Brain microvascular endothelial cell (primary cell): ENCODE measurements at regions not wholly inside any gene's neighbourhood (a gene's known extent, or its start where the extent isn't known, plus 50 kb on each side); places are given as distances from the start of the nearest gene placed in this dataset.

Experiments
- DNase-seq: peaks from one replicate; pipeline ENCODE4 v3.0.0-alpha.2; 2020
- H3K27ac ChIP-seq: fragments of 250-450 bp; sonication (Bioruptor Pico); 2 replicates; pipeline ENCODE4 v1.5.1; 2020; ENCODE audit warnings: mild to moderate bottlenecking, moderate library complexity
- H3K27me3 ChIP-seq: fragments of 250-450 bp; sonication (Bioruptor Pico); replicated peaks from 2 replicates; pipeline ENCODE4 v1.5.1; 2020; ENCODE audit warnings: mild to moderate bottlenecking
- H3K36me3 ChIP-seq: fragments of 250-450 bp; sonication (Bioruptor Pico); replicated peaks from 2 replicates; pipeline ENCODE4 v1.5.1; 2020; ENCODE audit warnings: mild to moderate bottlenecking
- H3K4me3 ChIP-seq: 2 replicates; pipeline ENCODE4 v1.5.1; 2011; ENCODE audit warnings: low read depth, mild to moderate bottlenecking, control low read depth, low read length, moderate library complexity
- in situ Hi-C: cut with HindIII; loops from 2 replicates; pipeline ENCODE4 v1.10.0; 2017; ENCODE audit warnings: low sequenced_read_pairs, low pct_ligation_motif_present
- TF ChIP-seq, protein P1 (sequence below): IDR thresholded peaks from 2 replicates; pipeline ENCODE4 v1.5.1; 2011; ENCODE audit warnings: low read depth, mild to moderate bottlenecking, moderate library complexity, low read length, control low read depth, inconsistent platforms; ENCODE audit errors: missing control alignments

DNA sequence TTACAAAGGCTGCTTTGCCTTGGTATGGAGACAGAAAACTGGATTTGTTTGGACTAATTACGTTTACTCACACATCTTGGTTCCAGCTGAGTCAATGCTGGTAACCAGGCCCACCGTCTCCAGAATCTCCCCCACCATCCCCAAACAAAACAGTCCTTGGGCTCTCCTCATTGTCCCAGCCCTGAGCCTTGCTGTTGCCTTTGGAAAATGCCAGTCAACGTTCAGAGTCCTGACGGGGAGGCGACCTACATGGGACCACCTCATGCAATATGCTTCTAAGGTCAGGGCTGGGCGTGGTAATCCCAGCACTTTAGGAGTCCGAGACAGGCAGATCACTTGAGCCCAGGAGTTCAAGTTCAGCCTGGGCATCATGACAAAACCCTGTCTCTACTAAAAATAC is 85.2 kb upstream of the IQSEC1 start:
- DNase-seq: no peak
- Histone ChIP-seq H3K27me3 (no peaks in the 10 kb centered on the region), H3K4me3 (no peak overlapping the region), H3K27ac (no peak overlapping the region), H3K36me3 (no peaks in the 10 kb centered on the region)
- in situ Hi-C loops: no loop called here
- TF ChIP-seq, protein P1, sequence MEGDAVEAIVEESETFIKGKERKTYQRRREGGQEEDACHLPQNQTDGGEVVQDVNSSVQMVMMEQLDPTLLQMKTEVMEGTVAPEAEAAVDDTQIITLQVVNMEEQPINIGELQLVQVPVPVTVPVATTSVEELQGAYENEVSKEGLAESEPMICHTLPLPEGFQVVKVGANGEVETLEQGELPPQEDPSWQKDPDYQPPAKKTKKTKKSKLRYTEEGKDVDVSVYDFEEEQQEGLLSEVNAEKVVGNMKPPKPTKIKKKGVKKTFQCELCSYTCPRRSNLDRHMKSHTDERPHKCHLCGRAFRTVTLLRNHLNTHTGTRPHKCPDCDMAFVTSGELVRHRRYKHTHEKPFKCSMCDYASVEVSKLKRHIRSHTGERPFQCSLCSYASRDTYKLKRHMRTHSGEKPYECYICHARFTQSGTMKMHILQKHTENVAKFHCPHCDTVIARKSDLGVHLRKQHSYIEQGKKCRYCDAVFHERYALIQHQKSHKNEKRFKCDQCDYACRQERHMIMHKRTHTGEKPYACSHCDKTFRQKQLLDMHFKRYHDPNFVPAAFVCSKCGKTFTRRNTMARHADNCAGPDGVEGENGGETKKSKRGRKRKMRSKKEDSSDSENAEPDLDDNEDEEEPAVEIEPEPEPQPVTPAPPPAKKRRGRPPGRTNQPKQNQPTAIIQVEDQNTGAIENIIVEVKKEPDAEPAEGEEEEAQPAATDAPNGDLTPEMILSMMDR: no peak

DNA sequence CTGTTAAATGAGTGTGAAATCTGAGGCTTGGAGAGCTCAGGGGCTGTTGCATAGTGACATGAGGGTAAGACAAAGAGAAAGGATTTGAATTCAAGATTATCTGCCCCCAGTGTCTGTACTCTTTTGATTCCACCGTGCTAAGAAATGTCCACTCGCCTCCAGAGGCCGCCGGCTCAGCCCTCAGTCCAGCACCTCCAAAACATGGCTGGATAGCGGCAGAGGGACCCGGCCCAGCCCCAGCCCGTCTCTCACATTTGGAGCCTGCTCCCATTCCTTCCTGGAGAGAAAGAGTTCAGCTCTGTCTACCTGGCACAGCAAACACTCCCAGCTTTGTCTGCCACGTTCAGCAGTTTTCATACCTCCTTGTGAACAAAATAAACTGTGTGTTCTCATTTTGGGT is 84.8 kb upstream of the IQSEC1 start:
- H3K36me3 ChIP-seq: no peaks in the 10 kb centered on the region
- no peak for DNase-seq
- no peak overlapping the region for H3K27ac ChIP-seq
- no peak overlapping the region for H3K4me3 ChIP-seq
- TF ChIP-seq, protein P1: no peak
- in situ Hi-C loops: no loop called here
- no peaks in the 10 kb centered on the region for H3K27me3 ChIP-seq

DNA sequence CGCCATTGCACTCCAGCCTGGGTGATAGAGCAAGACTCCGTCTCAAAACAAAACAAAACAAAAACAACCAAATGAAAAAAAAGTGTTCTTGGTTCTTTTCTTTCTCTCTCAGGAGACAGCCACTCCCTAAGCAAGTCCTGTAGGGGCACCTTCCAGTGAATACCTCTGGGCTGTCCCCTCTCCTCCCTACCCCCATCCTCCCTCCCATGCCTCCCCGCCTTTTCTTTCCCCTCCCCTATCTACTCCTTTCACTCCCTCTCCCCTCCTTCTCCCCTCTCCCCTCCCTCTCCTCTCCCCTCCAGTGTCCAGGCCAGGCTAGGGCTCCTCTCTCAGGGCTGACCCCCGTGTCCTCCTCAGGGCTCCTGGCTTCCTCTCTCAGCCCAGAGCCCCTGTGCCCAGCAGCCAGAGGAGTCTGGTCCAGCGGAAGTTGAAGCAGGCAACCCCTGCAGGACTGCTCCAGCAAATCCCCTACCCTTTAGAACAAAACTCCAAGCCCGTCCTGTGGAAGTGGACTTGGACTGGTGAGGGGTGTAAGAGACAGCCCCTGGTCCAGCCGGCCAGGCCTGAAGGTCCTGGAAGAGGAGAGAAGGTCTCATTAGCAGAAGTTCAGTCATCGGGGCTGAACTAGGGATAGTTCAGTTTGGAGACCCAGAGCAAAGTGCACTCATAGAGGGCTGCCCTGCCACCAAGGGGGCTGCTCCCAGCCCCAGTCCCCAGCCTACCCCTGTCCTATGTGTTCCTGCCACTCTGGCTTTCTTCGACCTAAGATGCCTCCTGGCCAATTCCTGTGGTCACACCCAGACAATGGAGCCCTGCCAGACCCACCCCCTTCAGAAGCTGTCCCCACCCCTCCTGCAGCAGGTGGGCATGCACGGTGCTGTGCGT is 79.8 kb upstream of the IQSEC1 start:
- DNase-seq: no peak
- Histone ChIP-seq H3K27me3 (no peaks in the 10 kb centered on the region), H3K27ac (no peak overlapping the region), H3K4me3 (no peak overlapping the region), H3K36me3 (no peaks in the 10 kb centered on the region)
- in situ Hi-C loops: no loop called here
- TF ChIP-seq, protein P1: no peak

DNA sequence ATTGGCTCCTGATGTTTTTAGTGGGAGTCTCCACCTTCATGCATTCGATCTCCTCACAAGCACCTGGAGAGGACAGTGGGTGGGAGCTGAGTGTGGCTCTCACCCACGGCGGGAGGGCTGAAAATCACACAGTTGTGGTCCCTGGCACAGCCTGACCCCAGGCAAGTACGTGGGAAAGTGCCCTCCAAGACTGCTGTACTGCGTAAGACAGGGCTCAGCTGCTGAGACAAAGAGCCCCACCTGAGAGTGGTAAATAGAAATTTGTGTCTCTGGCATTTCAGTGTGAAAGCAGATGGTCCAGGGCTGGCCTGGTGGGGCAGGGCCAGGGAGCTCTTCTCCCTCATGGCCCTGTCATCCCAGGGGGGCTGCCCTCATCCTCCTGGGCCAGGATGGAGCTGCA is 77.4 kb upstream of the IQSEC1 start:
- DNase-seq: no peak
- in situ Hi-C loops: no loop called here
- Histone ChIP-seq H3K27me3 (no peaks in the 10 kb centered on the region), H3K4me3 (no peak overlapping the region), H3K27ac (no peak overlapping the region), H3K36me3 (no peaks in the 10 kb centered on the region)
- TF ChIP-seq, protein P1: no peak

DNA sequence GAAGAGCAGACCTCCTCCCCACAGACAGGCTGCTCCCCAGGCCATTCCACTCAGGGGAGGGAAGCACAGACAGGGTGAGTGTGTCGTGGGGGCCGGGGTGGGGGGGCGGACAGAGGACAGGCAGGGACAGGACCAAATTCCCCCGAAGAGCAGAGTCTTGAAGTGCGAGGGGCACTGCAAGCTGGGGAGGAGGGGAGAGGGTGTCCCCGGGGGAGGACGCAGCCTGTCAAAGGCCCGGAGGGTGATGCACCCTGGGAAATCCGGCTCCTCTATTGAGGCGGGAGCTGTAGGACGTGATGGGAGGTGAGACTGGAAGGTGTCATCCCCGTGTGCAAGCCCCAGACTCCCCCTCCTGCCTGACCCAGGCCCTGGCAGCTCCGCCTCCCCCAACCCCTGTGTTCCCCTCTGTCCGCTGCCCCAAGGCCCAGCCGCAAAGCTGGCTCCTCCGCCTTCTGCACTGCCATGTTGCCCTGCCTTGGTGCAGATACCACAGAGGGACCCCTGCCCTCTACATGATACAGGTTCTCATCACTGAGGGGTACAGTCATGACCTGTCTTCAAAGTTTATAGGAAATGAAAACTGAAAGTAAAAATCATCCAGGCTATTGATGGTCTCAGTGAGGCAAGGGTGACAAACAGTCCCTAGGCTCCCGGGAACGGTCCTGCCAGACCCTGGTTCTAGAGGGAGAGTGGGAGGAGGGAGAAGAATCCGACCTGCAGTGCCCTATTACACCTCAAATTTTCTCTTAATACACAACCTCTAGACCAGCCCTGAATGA is 76.3 kb upstream of the IQSEC1 start:
- no peak overlapping the region for H3K4me3 ChIP-seq
- DNase-seq: no peak
- H3K36me3 ChIP-seq: no peaks in the 10 kb centered on the region
- in situ Hi-C loops: no loop called here
- no peaks in the 10 kb centered on the region for H3K27me3 ChIP-seq
- TF ChIP-seq, protein P1: no peak
- H3K27ac ChIP-seq: no peak overlapping the region
